ENCODE measurements at regions not wholly inside any gene's neighbourhood (a gene's known extent, or its start where the extent isn't known, plus 50 kb on each side); places are given as distances from the start of the nearest gene placed in this dataset.
"Not testable (repeated sequence)": the region's sequence is repeated elsewhere in the genome, so short reads cannot be mapped to it uniquely, and the experiment has no call there.

- DNase-seq (ENCODE audit: low spot score) = no peak
Measured at GRCh38 chr2:76170856-76171255, 460.1 kb upstream of the GCFC2 start.

DNA sequence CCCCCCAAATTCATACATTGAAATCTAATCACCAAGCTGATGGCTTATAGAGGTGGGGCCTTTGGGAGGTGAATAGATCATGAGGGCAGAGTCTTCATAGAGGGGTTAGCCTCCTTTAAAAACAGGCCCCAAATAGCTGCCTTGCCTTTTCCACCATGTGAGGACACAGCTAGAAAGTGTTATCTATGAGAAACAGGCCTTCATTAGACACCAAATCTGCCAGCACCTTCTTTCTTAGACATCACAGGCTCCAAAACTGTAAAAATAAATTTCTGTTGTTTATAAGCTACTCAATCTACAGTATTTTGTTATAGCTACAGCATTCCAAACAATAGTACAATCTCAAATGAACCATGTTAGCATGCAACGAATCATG is 459.3 kb upstream of the GCFC2 start:
- DNase-seq (ENCODE audit: low spot score) = no peak

- no peak for DNase-seq (ENCODE audit: low spot score)
Measured at GRCh38 chr2:76169276-76170008, 458.7 kb upstream of the GCFC2 start.

GRCh38 chr2:76163860-76164259 is 453.1 kb upstream of the GCFC2 start:
- DNase-seq (ENCODE audit: low spot score) = no peak

DNA sequence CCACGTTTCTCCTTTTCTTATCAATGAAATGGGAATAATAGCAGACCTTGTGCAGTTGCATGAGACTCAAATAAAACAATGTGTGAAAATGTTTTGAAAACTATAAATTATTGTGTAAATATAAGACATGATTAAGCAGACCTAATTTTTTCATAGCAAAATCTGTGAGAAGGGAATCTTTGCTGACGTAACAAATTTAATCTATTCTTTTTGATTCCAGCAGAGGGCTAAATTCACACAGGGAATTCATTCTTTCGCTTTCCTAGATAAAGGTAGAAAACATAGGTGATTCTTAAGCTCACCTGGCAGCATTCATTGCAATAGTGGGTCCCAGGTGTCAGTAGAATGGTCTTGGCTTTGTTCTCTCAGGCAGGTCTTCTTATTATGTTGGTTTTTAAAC is 450.0 kb upstream of the GCFC2 start:
- DNase-seq (ENCODE audit: low spot score) = no peak

DNA sequence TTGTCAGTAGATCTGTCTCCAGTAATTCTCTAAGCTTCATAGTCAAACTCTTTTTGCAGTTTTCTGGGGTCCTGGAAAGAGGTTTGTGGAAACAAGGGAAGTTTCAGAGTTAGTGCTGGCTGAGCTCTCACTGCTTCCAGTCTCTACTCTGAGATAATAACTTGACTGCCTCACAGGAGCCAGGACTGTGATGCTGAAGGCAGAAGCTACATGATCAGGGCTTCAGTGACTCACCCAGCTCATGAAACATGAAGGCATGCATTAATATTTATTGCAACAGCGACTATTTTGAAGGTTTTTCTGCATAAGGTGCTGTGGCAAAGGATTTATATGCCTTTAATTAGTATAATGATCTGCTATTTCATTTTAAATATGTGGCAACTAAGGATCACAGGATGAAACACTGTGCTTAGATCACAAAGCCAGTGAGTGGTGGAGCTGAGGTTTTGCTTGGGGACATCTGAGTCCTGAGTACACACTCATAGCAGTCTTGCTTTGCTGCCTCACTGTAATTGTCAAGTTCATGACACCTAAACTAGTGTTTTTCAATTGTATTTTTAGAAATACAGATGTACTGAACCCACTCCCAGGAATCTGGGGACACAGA is 448.4 kb upstream of the GCFC2 start:
- DNase-seq (ENCODE audit: low spot score) = no peak

- no peak for DNase-seq (ENCODE audit: low spot score)
Measured at GRCh38 chr2:76157531-76157930, 446.8 kb upstream of the GCFC2 start.

GRCh38 chr2:76154981-76155380 is 444.3 kb upstream of the GCFC2 start:
- no peak for DNase-seq (ENCODE audit: low spot score)

DNA sequence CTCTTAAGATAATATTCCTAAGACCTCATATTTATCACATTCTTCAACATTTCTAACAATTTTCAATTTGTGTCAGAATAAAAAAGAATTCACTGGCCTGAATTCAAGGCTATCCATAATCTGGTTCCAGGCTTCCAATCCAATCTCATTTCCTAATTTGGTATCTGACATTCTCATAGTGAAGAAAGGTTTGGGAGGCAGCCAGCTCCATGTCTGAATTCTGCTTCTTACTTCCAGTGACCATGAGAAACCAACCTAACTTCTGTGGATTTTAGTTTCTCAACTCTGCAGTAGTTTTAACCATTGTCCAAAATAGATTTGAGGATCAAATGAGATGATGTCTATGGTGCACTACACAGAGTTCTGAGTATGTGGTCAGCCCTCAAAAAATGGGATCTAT is 439.1 kb upstream of the GCFC2 start:
- no peak for DNase-seq (ENCODE audit: low spot score)

DNA sequence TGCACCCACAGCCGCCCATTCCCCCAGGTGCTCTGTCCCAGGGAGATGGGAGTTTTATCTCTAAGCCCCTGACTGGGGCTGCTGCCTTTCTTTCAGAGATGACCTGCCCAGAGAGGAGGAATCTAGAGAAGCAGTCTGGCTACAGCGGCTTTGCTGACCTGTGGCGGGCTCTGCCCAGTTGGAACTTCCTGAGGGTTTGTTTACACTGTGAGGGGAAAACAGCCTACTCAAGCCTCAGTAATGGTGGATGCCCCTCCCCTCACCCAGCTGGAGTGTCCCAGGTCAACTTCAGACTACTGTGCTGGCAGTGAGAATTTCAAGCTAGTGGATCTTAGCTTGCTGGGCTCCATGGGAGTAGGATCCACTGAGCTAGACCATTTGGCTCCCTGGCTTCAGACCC is 428.6 kb upstream of the GCFC2 start:
- DNase-seq (ENCODE audit: low spot score) = not testable (repeated sequence)

DNA sequence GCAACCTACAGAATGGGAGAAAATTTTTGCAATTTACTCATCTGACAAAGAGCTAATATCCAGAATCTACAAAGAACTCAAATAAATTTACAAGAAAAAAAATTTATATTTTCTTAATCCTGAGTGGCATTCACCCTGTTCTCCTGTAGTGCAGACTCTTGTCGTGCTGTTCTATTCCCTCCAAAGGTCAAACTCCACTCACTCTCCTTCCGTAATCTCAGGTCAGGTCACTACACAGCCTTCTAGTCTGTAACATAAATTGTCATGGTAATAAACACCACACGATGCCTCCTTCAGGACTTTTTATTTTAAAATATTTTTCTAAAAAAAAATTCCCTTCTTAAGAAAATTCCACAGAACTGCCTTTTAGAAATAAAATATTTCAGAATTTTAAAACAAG is 417.9 kb upstream of the GCFC2 start:
- no peak for DNase-seq (ENCODE audit: low spot score)

- DNase-seq (ENCODE audit: low spot score) = no peak
Measured at GRCh38 chr2:76120176-76120575, 409.5 kb upstream of the GCFC2 start.

- no peak for DNase-seq (ENCODE audit: low spot score)
Measured at GRCh38 chr2:76089683-76090082, 379.0 kb upstream of the GCFC2 start.

DNA sequence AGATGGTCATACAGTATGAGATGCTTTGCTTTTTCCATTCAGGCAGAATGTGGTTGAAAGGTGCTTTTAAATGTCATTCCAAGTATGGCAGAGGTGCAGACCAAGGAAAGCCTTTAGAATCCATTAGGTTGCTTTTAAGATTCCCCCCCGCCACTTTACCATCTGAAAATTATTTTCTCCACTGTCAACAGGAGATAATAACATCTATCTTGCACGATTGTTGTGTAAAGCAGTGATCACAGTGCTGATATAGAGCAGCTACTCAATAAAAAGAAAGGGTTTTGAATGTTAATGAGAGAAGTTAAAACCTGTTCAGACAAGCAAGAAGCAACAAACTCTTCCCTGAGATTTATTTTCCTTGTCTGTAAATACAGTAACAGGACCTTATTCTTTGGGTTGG is 372.5 kb upstream of the GCFC2 start:
- no peak for DNase-seq (ENCODE audit: low spot score)

DNA sequence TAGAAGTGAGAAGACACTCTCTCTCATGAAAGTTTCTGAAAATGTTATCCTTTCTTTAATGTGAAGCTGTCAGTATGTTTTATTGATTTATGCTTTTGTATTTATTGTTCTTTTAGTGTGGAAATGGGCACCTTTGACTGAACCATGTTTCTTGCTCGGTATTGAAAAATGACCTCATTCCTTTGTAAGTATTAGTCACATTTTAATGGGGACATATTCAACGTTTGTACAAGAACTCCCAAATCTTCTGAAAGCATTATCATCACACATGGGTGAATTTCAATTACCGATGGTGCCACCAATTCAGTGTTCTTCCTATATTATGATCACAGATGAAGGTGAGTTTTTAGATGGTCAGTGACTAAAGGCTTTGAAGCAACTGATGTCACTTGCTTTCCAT is 371.8 kb upstream of the GCFC2 start:
- no peak for DNase-seq (ENCODE audit: low spot score)

- DNase-seq (ENCODE audit: low spot score) = no peak
Measured at GRCh38 chr2:76080154-76080553, 369.4 kb upstream of the GCFC2 start.

DNA sequence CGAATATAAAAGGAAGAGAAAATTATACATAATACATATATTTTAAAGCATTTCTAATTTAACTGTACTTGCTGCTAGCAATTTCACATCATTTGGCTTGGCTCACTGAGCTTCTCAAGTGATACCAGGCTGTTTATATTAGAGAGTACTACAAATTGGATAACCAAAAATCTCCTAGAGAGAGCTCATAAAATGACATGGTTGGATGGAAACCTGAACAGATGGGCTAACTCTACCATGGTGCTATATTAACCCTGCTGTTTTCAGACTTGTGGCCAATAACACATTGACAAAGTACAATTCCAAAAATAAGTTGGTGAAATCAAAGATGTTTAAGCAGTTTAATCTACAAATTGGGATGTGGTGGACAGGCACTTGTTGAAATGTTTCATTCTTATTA is 364.4 kb upstream of the GCFC2 start:
- DNase-seq (ENCODE audit: low spot score) = no peak

DNA sequence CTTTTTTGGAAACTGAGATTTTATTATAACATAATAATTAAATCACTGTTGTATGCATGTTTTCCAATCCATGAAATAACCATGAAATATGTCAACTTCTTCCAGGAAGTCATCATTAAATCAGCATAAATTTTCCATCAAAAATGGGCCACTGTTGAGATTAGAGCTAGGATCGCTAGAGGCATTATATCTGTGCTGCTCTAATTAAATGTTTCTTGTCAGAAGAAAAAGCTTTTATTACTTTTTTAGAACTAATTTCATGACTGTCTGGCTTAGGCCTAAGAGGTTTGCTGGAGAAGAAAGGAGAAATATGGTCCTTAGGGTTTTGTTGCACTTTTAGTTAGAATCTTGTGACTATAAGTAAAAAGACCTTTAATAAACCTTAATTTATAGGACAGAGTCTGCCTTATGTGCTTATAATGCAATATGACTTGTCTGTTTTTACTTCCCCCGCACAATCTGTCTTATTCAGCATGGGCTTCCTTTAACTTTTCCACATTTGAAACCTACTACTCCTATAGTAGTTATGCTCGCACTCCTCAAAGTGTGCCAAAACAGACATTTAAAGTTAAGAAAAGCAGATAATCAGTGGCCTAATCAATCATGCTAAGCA is 363.4 kb upstream of the GCFC2 start:
- DNase-seq (ENCODE audit: low spot score) = no peak

- DNase-seq (ENCODE audit: low spot score) = no peak
Measured at GRCh38 chr2:76050196-76050595, 339.5 kb upstream of the GCFC2 start.

GRCh38 chr2:76044701-76045100 is 334.0 kb upstream of the GCFC2 start:
- no peak for DNase-seq (ENCODE audit: low spot score)

GRCh38 chr2:76039505-76039904 is 328.8 kb upstream of the GCFC2 start:
- DNase-seq (ENCODE audit: low spot score) = no peak

- DNase-seq (ENCODE audit: low spot score) = no peak
Measured at GRCh38 chr2:76027761-76028160, 317.0 kb upstream of the GCFC2 start.

- DNase-seq (ENCODE audit: low spot score) = no peak
Measured at GRCh38 chr2:76019128-76019527, 308.4 kb upstream of the GCFC2 start.

- no peak for DNase-seq (ENCODE audit: low spot score)
Measured at GRCh38 chr2:76009484-76009883, 298.8 kb upstream of the GCFC2 start.
